Ovary (tissue), 7 donors: ENCODE measurements at regions not wholly inside any gene's neighbourhood (a gene's known extent, or its start where the extent isn't known, plus 50 kb on each side); places are given as distances from the start of the nearest gene placed in this dataset.
"Not testable (repeated sequence)": the region's sequence is repeated elsewhere in the genome, so short reads cannot be mapped to it uniquely, and the experiment has no call there.

ENCODE experiments used
- DNase-seq, 5 donors: peaks; one replicate each; pipeline ENCODE4 v3.0.0-alpha.2; 2019 to 2020
- H3K27ac ChIP-seq, 2 donors: fragments of 200-600 bp; one replicate each; pipeline versions ENCODE4 v1.5.1 to v1.8.0; 2019 to 2022
- H3K27me3 ChIP-seq: fragments of 200-600 bp; one replicate; pipeline ENCODE4 v1.8.0; 2022
- H3K36me3 ChIP-seq: fragments of 200-600 bp; sonication (generic); one replicate; pipeline ENCODE4 v1.5.1; 2019
- H3K4me1 ChIP-seq: one replicate; pipeline ENCODE4 v1.8.1; 2013; ENCODE audit warnings: mild to moderate bottlenecking, moderate library complexity; ENCODE audit not compliant: insufficient read depth
- H3K4me3 ChIP-seq: fragments of 200-600 bp; sonication (generic); one replicate; pipeline ENCODE4 v1.5.1; 2017
- H3K9me3 ChIP-seq, 2 donors: fragments of 200-600 bp in 1 of 2; sonication (generic) in 1 of 2; one replicate each; pipeline versions ENCODE4 v1.5.1 to v1.8.1; 2013 to 2019; ENCODE audit warnings: mild to moderate bottlenecking in 1 of 2, moderate library complexity in 1 of 2
- EP300 ChIP-seq: sonication (generic); formaldehyde crosslinking; IDR thresholded peaks from one replicate; pipeline ENCODE4 v1.6.1; 2017; ENCODE audit warnings: antibody characterized with exemption
- POLR2A ChIP-seq: fragments of 450-650 bp; IDR thresholded peaks from one replicate; pipeline ENCODE4 v1.6.1; 2017; ENCODE audit warnings: antibody characterized with exemption, mild to moderate bottlenecking, moderate library complexity
- whole genome bisulfite sequencing, 3 donors: extraction: QIAGEN DNeasy Blood & Tissue Kit in 1 of 3; methylation state at CpG; one replicate each; pipeline versions ENCODE4 v1.1.5 to v1.1.7; 2013 to 2017; 5-methylcytosine and 5-hydroxymethylcytosine counted together
- intact Hi-C, 4 donors: fragments of 100-400 bp; cut with DNase I; formaldehyde crosslinking; loops; one replicate each; pipeline versions ENCODE4 v1.11.0 to v1.15.1; 2022 to 2023
- TF ChIP-seq, protein P1 (sequence below), 3 donors: fragments of 450-650 bp in 2 of 3; fragments of 200-600 bp in 1 of 3; IDR thresholded peaks; one replicate each; pipeline versions ENCODE4 v1.5.1 to v1.8.0; 2016 to 2022; ENCODE audit warnings: antibody characterized with exemption in 3 of 3, mild to moderate bottlenecking in 1 of 3
- donor health status: DM: no; HTN: no; CAD: no; lungs with moderate emphysema.
- donor health status: DM: no; HTN: no; CAD: no.
- donor health status: Bipolar disorder and iron deficiency.
- donor health status: DM: no; HTN: no; CAD: no.
- donor health status: DM: yes; HTN: yes; CAD: no.

DNA sequence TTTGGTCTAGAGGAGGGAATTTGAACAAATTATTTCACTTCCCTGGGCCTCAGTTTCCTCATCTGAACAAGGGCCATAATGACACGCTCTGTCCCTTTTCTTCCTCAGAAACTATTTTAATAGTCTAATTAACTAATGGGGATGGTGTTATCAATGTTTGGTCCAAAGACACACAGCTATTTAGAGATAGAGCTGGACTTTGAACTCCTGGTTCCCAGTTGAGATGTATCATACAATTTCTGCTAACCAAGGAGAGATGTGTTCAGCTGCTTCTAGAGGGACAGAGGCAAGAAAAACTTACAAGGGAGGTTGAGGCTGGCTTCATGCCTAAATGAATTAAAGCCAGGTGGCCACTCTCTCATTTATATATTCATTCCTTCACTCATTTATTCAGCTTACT is 90.6 kb upstream of the CLINT1 start:
- intact Hi-C loops = loop anchor here in 1 of 4 donors (10.0 kb wide), 2 partner anchors 95 to 125 kb away; partner anchors contain the start of gene CLINT1
- no peak for DNase-seq
- no peak for TF ChIP-seq EP300
- no peak for TF ChIP-seq POLR2A
- TF ChIP-seq, protein P1, sequence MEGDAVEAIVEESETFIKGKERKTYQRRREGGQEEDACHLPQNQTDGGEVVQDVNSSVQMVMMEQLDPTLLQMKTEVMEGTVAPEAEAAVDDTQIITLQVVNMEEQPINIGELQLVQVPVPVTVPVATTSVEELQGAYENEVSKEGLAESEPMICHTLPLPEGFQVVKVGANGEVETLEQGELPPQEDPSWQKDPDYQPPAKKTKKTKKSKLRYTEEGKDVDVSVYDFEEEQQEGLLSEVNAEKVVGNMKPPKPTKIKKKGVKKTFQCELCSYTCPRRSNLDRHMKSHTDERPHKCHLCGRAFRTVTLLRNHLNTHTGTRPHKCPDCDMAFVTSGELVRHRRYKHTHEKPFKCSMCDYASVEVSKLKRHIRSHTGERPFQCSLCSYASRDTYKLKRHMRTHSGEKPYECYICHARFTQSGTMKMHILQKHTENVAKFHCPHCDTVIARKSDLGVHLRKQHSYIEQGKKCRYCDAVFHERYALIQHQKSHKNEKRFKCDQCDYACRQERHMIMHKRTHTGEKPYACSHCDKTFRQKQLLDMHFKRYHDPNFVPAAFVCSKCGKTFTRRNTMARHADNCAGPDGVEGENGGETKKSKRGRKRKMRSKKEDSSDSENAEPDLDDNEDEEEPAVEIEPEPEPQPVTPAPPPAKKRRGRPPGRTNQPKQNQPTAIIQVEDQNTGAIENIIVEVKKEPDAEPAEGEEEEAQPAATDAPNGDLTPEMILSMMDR (IDR thresholded peaks at IDR 0.05) = no peak
- Histone ChIP-seq H3K9me3 (no peaks in the 10 kb centered on the region), H3K36me3 (no peaks in the 10 kb centered on the region), H3K27me3 (no peaks in the 10 kb centered on the region), H3K27ac (no peak overlapping the region), H3K4me1 (peaks cover 1% of the 10 kb centered on the region), H3K4me3 (no peak overlapping the region)
- WGBS, 3 donors = 96 to 99% (median 97%) methylated on average over 1 of the region's 1 CpG

DNA sequence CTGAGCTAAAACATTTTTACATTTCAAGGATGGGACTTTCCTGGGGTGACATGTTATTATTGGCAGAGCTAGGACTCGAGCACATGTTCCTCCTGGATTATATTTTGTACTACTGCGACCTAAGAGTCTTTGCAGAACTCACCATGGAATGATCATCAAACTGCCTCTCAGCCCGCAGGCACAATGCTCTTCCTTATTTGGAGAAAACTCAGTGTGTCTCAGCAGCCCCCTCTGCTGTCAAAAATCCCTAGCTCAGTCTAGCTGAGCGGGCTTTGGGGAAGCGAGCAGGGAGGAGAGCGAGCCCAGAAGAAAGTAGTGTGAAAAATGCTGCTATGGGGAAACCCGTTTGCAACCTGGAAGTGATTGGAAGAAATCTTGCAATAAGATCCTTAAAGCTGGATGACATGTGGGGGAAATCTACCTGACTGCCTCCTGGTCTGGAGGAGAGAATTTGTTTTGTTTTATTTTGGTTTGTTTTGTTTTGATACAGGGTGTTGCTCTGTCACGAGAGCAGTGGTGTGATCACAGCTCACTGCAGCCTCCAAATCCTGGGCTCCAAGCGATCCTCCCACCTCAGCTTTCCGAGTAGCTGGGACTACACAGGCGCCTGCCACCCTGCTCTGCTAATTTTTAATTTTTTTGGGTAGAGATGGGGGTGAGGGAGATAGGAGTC is 89.9 kb upstream of the CLINT1 start:
- Histone ChIP-seq H3K27me3 (no peaks in the 10 kb centered on the region), H3K4me1 (peaks cover 1% of the 10 kb centered on the region), H3K27ac (no peak overlapping the region), H3K9me3 (no peaks in the 10 kb centered on the region), H3K36me3 (no peaks in the 10 kb centered on the region), H3K4me3 (no peak overlapping the region)
- intact Hi-C loops = loop anchor here in 1 of 4 donors (10.0 kb wide), 2 partner anchors 94 to 124 kb away; partner anchors contain the start of gene CLINT1
- DNase-seq = peak; percentile 79 to 88 (median 82)
- 5 to 13% (median 12%) methylated on average over 11 of the region's 11 CpGs for WGBS, 3 donors
- TF ChIP-seq POLR2A (no peak), EP300 (no peak)
- TF ChIP-seq, protein P1 (IDR thresholded peaks at IDR 0.05) = peak; percentile 45 to 73 (median 54)

DNA sequence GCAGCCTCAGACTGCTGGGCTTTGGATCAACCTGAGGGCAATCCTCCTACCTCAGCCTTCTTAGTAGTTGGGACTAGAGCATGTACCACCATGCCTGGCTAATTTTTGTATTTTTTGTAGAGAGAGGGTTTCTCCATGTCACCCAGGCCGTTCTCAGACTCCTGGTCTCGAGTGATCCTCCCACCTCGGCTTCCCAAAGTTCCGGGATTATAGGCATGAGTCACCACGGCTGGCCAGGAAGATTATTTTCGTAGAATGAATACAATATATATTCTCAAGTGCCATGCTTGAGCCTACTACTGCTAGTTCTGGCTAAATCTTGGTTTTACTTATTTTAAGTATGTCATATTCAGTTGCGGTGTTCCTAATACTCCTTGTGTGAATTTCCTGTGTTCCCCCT is 88.2 kb upstream of the CLINT1 start:
- intact Hi-C loops = loop anchor here in 1 of 4 donors (10.0 kb wide), 2 partner anchors 92 to 122 kb away; partner anchors contain the start of gene CLINT1
- WGBS, 3 donors = 84 to 88% (median 86%) methylated on average over 7 of the region's 7 CpGs
- Histone ChIP-seq H3K4me3 (no peak overlapping the region), H3K27ac (no peak overlapping the region), H3K9me3 (no peaks in the 10 kb centered on the region), H3K27me3 (no peaks in the 10 kb centered on the region), H3K36me3 (no peaks in the 10 kb centered on the region), H3K4me1 (peaks cover 1% of the 10 kb centered on the region)
- TF ChIP-seq EP300 = no peak
- TF ChIP-seq, protein P1 (IDR thresholded peaks at IDR 0.05) = no peak
- DNase-seq = no peak

DNA sequence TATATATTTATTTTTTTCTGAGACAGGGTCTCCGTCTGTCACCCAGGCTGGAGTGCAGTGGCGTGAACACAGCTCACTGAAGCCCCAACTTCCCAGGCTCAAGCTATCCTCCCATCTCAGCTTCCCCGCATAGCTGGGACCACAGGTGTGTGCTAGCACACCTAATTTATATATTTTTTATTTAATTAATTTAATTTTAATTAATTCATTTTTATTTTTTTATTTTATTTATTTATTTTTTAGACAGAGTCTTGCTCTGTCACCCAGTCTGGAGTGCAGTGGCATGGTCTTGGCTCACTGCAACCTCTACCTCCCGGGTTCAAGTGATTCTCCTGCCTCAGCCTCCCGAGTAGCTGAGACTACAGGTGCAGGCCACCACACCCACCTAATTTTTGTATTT is 86.9 kb upstream of the CLINT1 start:
- not testable (repeated sequence) for H3K4me1 ChIP-seq
- intact Hi-C loops = loop anchor here in 1 of 4 donors (10.0 kb wide), 2 partner anchors 91 to 121 kb away; partner anchors contain the start of gene CLINT1
- WGBS, 3 donors = 76 to 86% (median 84%) methylated on average over 5 of the region's 5 CpGs

DNA sequence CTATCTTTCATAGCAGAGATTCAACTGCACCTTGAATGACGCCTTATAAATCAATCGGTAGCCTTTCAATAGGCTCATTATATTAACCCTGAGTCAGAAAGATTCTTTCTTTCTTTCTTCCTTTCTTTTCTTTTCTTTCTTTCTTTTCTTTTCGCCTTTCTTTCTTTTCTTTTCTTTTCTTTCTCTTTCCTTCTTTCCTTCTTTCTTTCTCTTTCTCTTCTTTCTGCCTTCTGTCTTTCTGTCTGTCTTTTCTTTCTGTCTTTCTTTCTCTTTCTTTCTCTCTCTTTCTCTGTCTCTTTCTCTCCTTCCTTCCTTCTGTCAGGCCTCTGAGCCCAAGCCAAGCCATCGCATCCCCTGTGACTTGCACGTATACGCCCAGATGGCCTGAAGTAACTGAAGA is 86.0 kb upstream of the CLINT1 start:
- 89 to 94% (median 91%) methylated on average over 6 of the region's 6 CpGs for WGBS, 3 donors
- no peaks in the 10 kb centered on the region for H3K27me3 ChIP-seq
- intact Hi-C loops = loop anchor here in 1 of 4 donors (10.0 kb wide), 2 partner anchors 90 to 120 kb away; partner anchors contain the start of gene CLINT1
- H3K4me1 ChIP-seq = peaks cover 1% of the 10 kb centered on the region
- H3K36me3 ChIP-seq = no peaks in the 10 kb centered on the region
- no peak overlapping the region for H3K27ac ChIP-seq
- no peak for DNase-seq
- TF ChIP-seq, protein P1 (IDR thresholded peaks at IDR 0.05) = no peak
- TF ChIP-seq POLR2A (no peak), EP300 (no peak)
- no peak overlapping the region for H3K4me3 ChIP-seq
- no peaks in the 10 kb centered on the region for H3K9me3 ChIP-seq

More for the DNA sequence above, 86.9 kb upstream of the CLINT1 start:
- not testable (repeated sequence) for H3K36me3 ChIP-seq, H3K9me3 ChIP-seq, DNase-seq, H3K27ac ChIP-seq, H3K27me3 ChIP-seq, H3K4me3 ChIP-seq
